Testis (tissue), 2 donors: ENCODE measurements at regions not wholly inside any gene's neighbourhood (a gene's known extent, or its start where the extent isn't known, plus 50 kb on each side); places are given as distances from the start of the nearest gene placed in this dataset.

Experiments used
- DNase-seq: peaks from one replicate; pipeline ENCODE4 v3.0.0-alpha.2; 2019
- H3K27ac ChIP-seq, 2 donors: fragments of 200-600 bp; sonication (generic); one replicate each; pipeline ENCODE4 v1.5.1; 2019
- H3K27me3 ChIP-seq: fragments of 200-600 bp; sonication (generic); one replicate; pipeline ENCODE4 v1.5.1; 2019
- H3K36me3 ChIP-seq: fragments of 200-600 bp; sonication (generic); one replicate; pipeline ENCODE4 v1.5.1; 2017; ENCODE audit warnings: low read depth; ENCODE audit errors: missing control alignments
- H3K4me1 ChIP-seq: fragments of 200-600 bp; sonication (generic); one replicate; pipeline ENCODE4 v1.5.1; 2019
- H3K4me3 ChIP-seq, 2 donors: fragments of 200-600 bp; sonication (generic); one replicate each; pipeline ENCODE4 v1.5.1; 2017 to 2019
- H3K9me3 ChIP-seq: fragments of 200-600 bp; sonication (generic); one replicate; pipeline ENCODE4 v1.5.1; 2017
- POLR2A ChIP-seq: fragments of 450-650 bp; IDR thresholded peaks from one replicate; pipeline ENCODE4 v1.6.1; 2017; ENCODE audit warnings: antibody characterized with exemption, mild to moderate bottlenecking, moderate library complexity
- WGBS, 2 donors: methylation state at CpG; one replicate each; pipeline ENCODE4 v1.1.5; 2018; 5-methylcytosine and 5-hydroxymethylcytosine counted together
- intact Hi-C: fragments of 100-400 bp; cut with DNase I; formaldehyde crosslinking; loops from one replicate; pipeline ENCODE4 v1.15.1; 2023; ENCODE audit warnings: low total_unique reads
- TF ChIP-seq, protein P1 (sequence below), 3 experiments: fragments of 450-650 bp in 2 of 3; fragments of 200-600 bp in 1 of 3; sonication (generic) in 1 of 3; IDR thresholded peaks; one replicate each; pipeline ENCODE4 v1.5.1; 2016 to 2019; ENCODE audit warnings: antibody characterized with exemption in 3 of 3, mild to moderate bottlenecking in 2 of 3, moderate library complexity in 1 of 3

DNA sequence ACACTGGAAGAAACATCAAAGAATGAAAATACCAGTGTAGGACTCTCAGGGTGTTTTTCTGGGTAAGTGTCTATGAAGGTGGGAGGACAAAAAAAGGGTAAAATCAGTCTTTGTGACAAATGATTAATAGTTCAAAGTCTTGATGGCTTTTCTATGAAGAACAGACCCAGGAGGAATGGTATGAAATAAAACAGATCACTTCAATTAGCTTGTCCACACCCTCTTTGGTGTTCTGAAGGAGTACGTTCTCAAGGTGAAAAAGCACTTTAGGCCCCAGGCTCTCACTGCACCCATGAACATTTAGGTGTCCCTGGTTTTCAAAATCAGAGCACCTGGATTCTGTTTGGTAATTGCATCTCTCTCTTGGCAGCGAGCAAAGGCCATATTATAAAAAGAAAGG, 383.6 kb upstream of the NR2F2 start:
- WGBS, 2 donors = 84 to 90% methylated on average over 2 of the region's 2 CpGs
- no peaks in the 10 kb centered on the region for H3K4me1 ChIP-seq
- H3K27me3 ChIP-seq = no peaks in the 10 kb centered on the region
- TF ChIP-seq POLR2A = no peak
- TF ChIP-seq, protein P1, sequence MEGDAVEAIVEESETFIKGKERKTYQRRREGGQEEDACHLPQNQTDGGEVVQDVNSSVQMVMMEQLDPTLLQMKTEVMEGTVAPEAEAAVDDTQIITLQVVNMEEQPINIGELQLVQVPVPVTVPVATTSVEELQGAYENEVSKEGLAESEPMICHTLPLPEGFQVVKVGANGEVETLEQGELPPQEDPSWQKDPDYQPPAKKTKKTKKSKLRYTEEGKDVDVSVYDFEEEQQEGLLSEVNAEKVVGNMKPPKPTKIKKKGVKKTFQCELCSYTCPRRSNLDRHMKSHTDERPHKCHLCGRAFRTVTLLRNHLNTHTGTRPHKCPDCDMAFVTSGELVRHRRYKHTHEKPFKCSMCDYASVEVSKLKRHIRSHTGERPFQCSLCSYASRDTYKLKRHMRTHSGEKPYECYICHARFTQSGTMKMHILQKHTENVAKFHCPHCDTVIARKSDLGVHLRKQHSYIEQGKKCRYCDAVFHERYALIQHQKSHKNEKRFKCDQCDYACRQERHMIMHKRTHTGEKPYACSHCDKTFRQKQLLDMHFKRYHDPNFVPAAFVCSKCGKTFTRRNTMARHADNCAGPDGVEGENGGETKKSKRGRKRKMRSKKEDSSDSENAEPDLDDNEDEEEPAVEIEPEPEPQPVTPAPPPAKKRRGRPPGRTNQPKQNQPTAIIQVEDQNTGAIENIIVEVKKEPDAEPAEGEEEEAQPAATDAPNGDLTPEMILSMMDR (IDR thresholded peaks at IDR 0.05) = no peak
- no peaks in the 10 kb centered on the region for H3K9me3 ChIP-seq
- H3K36me3 ChIP-seq = no peaks in the 10 kb centered on the region
- intact Hi-C loops = no loop called here
- DNase-seq = no peak
- no peak overlapping the region for H3K4me3 ChIP-seq
- H3K27ac ChIP-seq = no peak overlapping the region

DNA sequence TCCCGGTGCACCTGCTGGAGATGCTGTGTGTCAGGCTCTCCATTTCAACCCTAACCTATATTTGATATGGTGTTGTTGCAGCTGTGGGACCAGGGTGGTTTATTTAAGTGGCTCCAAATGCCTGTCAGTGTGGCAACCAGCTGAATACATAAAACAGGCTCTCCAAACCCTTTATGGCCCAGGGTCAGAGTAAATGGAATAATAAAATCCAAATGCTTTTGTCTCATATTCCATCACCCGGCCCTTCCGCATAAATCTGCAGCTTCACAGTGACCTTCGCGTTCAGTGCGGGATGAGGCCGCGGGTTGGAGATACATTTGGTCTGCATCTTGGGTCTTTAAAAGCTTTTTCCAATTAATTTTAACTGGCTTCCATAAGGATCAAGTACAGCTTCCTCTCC, 382.1 kb upstream of the NR2F2 start:
- Histone ChIP-seq H3K4me1 (no peaks in the 10 kb centered on the region), H3K9me3 (no peaks in the 10 kb centered on the region), H3K27ac (no peak overlapping the region), H3K36me3 (no peaks in the 10 kb centered on the region), H3K4me3 (no peak overlapping the region), H3K27me3 (no peaks in the 10 kb centered on the region)
- DNase-seq = no peak
- no peak for TF ChIP-seq POLR2A
- TF ChIP-seq, protein P1 (IDR thresholded peaks at IDR 0.05) = no peak
- intact Hi-C loops = no loop called here
- 75 to 78% methylated on average over 8 of the region's 8 CpGs for WGBS, 2 donors

DNA sequence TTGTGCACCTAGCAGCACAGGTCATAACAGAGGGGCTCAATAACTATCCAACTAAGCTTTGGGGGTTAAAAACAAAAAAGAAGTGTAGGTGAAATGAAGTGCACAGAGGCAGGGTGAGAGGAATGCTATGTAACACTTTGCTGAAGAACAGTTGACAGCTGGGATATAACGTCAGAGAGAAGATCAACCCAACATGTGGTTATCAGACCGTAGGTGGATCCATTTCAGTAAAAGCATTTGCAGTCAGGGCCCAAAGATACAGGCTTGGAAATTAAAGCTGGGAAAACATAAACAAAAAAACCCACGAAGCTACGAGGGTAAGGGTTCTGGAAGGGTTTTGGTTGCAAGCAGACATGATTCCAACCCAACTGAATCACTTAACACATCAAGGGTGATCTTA, 377.5 kb upstream of the NR2F2 start:
- 70 to 79% methylated on average over 4 of the region's 4 CpGs for WGBS, 2 donors
- no peaks in the 10 kb centered on the region for H3K36me3 ChIP-seq
- no peaks in the 10 kb centered on the region for H3K27me3 ChIP-seq
- DNase-seq = no peak
- intact Hi-C loops = no loop called here
- no peaks in the 10 kb centered on the region for H3K4me1 ChIP-seq
- no peaks in the 10 kb centered on the region for H3K9me3 ChIP-seq
- TF ChIP-seq POLR2A = no peak
- TF ChIP-seq, protein P1 (IDR thresholded peaks at IDR 0.05) = no peak
- H3K4me3 ChIP-seq = no peak overlapping the region
- H3K27ac ChIP-seq = no peak overlapping the region

DNA sequence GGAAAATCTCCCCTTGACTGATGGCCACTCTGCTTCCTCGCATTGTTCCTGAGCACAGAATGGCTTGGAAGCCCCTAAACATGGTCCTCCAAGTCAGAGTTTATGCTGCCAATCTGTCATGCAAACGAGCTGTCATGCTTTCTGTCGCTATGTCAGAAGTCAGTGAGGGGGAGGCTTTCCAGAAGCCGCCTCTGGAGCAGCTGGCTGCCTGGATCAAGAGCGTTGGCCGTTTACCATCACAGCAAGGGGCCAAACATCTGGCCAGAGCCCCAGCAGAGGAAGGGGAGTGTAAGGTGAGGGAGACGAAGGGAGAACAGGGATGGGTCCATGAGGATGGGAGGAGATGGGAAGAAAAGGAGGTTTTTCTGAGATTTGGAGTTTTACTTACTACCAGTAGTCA, 372.6 kb upstream of the NR2F2 start:
- WGBS, 2 donors = 65 to 68% methylated on average over 7 of the region's 7 CpGs
- Histone ChIP-seq H3K4me1 (no peaks in the 10 kb centered on the region), H3K9me3 (no peaks in the 10 kb centered on the region), H3K4me3 (no peak overlapping the region), H3K27ac (no peak overlapping the region), H3K36me3 (no peaks in the 10 kb centered on the region), H3K27me3 (no peaks in the 10 kb centered on the region)
- intact Hi-C loops = no loop called here
- DNase-seq = no peak
- no peak for TF ChIP-seq POLR2A
- TF ChIP-seq, protein P1 (IDR thresholded peaks at IDR 0.05) = no peak

DNA sequence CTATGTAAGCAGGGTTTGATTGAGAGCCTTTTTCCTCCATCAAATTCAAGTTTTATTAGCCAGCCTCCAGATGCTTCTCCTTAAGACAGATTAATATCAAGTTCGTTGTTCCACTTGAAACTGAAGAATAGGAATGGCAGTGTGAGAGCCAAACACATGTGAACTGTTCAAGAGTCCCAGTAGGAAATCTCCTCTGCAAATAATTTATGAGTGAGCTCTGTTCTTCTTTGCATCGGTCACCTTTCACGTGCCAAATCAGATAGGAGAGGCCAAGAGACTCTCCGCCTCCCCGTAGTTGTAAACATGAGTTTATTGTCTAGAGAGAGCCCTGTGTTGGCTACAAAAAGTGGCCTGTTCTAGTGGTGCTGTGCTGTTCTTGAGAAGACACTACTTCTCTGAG, 372.1 kb upstream of the NR2F2 start:
- H3K9me3 ChIP-seq = no peaks in the 10 kb centered on the region
- WGBS, 2 donors = 48 to 51% methylated on average over 5 of the region's 5 CpGs
- no peak for TF ChIP-seq POLR2A
- TF ChIP-seq, protein P1 (IDR thresholded peaks at IDR 0.05) = no peak
- no peaks in the 10 kb centered on the region for H3K36me3 ChIP-seq
- H3K27ac ChIP-seq = no peak overlapping the region
- no peaks in the 10 kb centered on the region for H3K4me1 ChIP-seq
- intact Hi-C loops = no loop called here
- no peaks in the 10 kb centered on the region for H3K27me3 ChIP-seq
- no peak for DNase-seq
- no peak overlapping the region for H3K4me3 ChIP-seq
